HEK293 (cell line): ENCODE measurements at regions not wholly inside any gene's neighbourhood (a gene's known extent, or its start where the extent isn't known, plus 50 kb on each side); places are given as distances from the start of the nearest gene placed in this dataset.

Experiments
- BCL11B ChIP-seq: fragments of 450-650 bp; formaldehyde crosslinking; IDR thresholded peaks from 2 replicates; pipeline ENCODE4 v1.5.1; 2016; ENCODE audit warnings: low read depth, missing biosample characterization, missing genetic modification characterization
- EGR2 ChIP-seq: fragments of 450-650 bp; formaldehyde crosslinking; IDR thresholded peaks from 2 replicates; pipeline ENCODE4 v1.5.1; 2016; ENCODE audit warnings: low read depth, missing biosample characterization, missing genetic modification characterization
- KLF9 ChIP-seq: fragments of 450-650 bp; formaldehyde crosslinking; IDR thresholded peaks from 2 replicates; pipeline ENCODE4 v1.5.1; 2016; ENCODE audit warnings: missing biosample characterization, missing genetic modification characterization, low read depth
- MZF1 ChIP-seq: fragments of 450-650 bp; formaldehyde crosslinking; IDR thresholded peaks from 2 replicates; pipeline ENCODE4 v1.5.1; 2017; ENCODE audit warnings: missing biosample characterization, missing genetic modification characterization, borderline replicate concordance
- SCRT1 ChIP-seq: fragments of 450-650 bp; formaldehyde crosslinking; IDR thresholded peaks from 2 replicates; pipeline ENCODE4 v1.5.1; 2016; ENCODE audit warnings: missing biosample characterization, missing genetic modification characterization, borderline replicate concordance
- TCF7L2 ChIP-seq: IDR thresholded peaks from 2 replicates; pipeline ENCODE4 v1.6.1; 2011; ENCODE audit warnings: low read depth, mild to moderate bottlenecking, inconsistent platforms, low read length, moderate library complexity, borderline replicate concordance
- ZBTB7A ChIP-seq: fragments of 450-650 bp; formaldehyde crosslinking; IDR thresholded peaks from 2 replicates; pipeline ENCODE4 v1.5.1; 2016; ENCODE audit warnings: low read depth, missing biosample characterization, missing genetic modification characterization
- ZNF138 ChIP-seq: fragments of 450-650 bp; formaldehyde crosslinking; IDR thresholded peaks from 2 replicates; pipeline ENCODE4 v1.5.1; 2016; ENCODE audit warnings: missing biosample characterization, missing genetic modification characterization, borderline replicate concordance
- ZNF416 ChIP-seq: fragments of 450-650 bp; formaldehyde crosslinking; IDR thresholded peaks from 2 replicates; pipeline ENCODE4 v1.5.1; 2016; ENCODE audit warnings: missing biosample characterization, missing genetic modification characterization
- ZNF544 ChIP-seq: fragments of 450-650 bp; formaldehyde crosslinking; IDR thresholded peaks from 2 replicates; pipeline ENCODE4 v1.5.0; 2017; ENCODE audit warnings: missing biosample characterization, missing genetic modification characterization
- ZNF561 ChIP-seq: fragments of 450-650 bp; IDR thresholded peaks from 2 replicates; pipeline ENCODE4 v1.5.1; 2018; ENCODE audit warnings: missing biosample characterization, missing genetic modification characterization, borderline replicate concordance
- ZXDB ChIP-seq: fragments of 450-650 bp; formaldehyde crosslinking; IDR thresholded peaks from 2 replicates; pipeline ENCODE4 v1.5.1; 2016; ENCODE audit warnings: missing biosample characterization, missing genetic modification characterization
- TF ChIP-seq, protein P1 (sequence below): fragments of 450-650 bp; formaldehyde crosslinking; IDR thresholded peaks from 2 replicates; pipeline ENCODE4 v1.5.1; 2016; ENCODE audit warnings: missing biosample characterization, missing genetic modification characterization
- TF ChIP-seq, protein P2 (sequence below): fragments of 450-650 bp; formaldehyde crosslinking; IDR thresholded peaks from 2 replicates; pipeline ENCODE4 v1.5.1; 2016; ENCODE audit warnings: missing biosample characterization, missing genetic modification characterization

DNA sequence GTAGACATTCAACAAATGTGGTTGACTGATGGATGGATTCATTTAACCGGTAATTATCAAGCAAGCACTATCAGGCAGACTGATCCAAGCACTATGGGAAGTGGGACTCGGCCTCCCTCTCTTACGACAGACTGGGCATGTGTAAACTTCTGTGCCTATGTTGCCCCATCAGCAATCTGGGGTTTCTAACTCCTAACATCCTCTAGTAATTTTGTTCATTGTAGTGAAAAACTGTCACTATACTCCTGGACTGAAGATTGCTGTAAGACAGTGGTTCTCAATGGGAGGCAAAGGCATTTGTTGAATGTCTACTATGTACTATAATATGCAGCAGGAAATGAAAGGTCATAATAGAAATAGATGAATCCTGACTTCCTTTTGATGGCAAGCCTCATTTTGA lies 51.2 kb upstream of the CREB1 start:
- TF ChIP-seq, protein P1, sequence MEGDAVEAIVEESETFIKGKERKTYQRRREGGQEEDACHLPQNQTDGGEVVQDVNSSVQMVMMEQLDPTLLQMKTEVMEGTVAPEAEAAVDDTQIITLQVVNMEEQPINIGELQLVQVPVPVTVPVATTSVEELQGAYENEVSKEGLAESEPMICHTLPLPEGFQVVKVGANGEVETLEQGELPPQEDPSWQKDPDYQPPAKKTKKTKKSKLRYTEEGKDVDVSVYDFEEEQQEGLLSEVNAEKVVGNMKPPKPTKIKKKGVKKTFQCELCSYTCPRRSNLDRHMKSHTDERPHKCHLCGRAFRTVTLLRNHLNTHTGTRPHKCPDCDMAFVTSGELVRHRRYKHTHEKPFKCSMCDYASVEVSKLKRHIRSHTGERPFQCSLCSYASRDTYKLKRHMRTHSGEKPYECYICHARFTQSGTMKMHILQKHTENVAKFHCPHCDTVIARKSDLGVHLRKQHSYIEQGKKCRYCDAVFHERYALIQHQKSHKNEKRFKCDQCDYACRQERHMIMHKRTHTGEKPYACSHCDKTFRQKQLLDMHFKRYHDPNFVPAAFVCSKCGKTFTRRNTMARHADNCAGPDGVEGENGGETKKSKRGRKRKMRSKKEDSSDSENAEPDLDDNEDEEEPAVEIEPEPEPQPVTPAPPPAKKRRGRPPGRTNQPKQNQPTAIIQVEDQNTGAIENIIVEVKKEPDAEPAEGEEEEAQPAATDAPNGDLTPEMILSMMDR (tag by site-specific recombination) = no peak
- no peak for TF ChIP-seq ZXDB (tag by site-specific recombination)
- TF ChIP-seq, protein P2, sequence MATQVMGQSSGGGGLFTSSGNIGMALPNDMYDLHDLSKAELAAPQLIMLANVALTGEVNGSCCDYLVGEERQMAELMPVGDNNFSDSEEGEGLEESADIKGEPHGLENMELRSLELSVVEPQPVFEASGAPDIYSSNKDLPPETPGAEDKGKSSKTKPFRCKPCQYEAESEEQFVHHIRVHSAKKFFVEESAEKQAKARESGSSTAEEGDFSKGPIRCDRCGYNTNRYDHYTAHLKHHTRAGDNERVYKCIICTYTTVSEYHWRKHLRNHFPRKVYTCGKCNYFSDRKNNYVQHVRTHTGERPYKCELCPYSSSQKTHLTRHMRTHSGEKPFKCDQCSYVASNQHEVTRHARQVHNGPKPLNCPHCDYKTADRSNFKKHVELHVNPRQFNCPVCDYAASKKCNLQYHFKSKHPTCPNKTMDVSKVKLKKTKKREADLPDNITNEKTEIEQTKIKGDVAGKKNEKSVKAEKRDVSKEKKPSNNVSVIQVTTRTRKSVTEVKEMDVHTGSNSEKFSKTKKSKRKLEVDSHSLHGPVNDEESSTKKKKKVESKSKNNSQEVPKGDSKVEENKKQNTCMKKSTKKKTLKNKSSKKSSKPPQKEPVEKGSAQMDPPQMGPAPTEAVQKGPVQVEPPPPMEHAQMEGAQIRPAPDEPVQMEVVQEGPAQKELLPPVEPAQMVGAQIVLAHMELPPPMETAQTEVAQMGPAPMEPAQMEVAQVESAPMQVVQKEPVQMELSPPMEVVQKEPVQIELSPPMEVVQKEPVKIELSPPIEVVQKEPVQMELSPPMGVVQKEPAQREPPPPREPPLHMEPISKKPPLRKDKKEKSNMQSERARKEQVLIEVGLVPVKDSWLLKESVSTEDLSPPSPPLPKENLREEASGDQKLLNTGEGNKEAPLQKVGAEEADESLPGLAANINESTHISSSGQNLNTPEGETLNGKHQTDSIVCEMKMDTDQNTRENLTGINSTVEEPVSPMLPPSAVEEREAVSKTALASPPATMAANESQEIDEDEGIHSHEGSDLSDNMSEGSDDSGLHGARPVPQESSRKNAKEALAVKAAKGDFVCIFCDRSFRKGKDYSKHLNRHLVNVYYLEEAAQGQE = no peak
- no peak for TF ChIP-seq ZNF561
- TF ChIP-seq MZF1 = no peak
- no peak for TF ChIP-seq ZNF416
- TF ChIP-seq ZNF544 (tag by site-specific recombination) = no peak
- TF ChIP-seq EGR2 = no peak
- TF ChIP-seq KLF9 = no peak
- TF ChIP-seq ZBTB7A (tag by site-specific recombination) = no peak
- no peak for TF ChIP-seq ZNF138 (tag by site-specific recombination)
- no peak for TF ChIP-seq SCRT1 (tag by site-specific recombination)
- no peak for TF ChIP-seq TCF7L2
- TF ChIP-seq BCL11B = no peak
